HCT116 (cell line): ENCODE measurements at regions not wholly inside any gene's neighbourhood (a gene's known extent, or its start where the extent isn't known, plus 50 kb on each side); places are given as distances from the start of the nearest gene placed in this dataset.

Source experiments
- ATAC-seq: fragments of 200-7000 bp; cut with Tn5 transposase; 2 replicates; pipeline ENCODE4 v1.9.1; 2020; ENCODE audit warnings: mild to moderate bottlenecking, moderate library complexity
- BruUV-seq: library from RNA; stranded (reverse); fragments of 400-500 nt; replicated peaks from 2 replicates; lab custom pipeline; 2021; lab: Mats Ljungman, UMichigan
- CTCF ChIA-PET: fragments of 300-600 bp; sonication (Branson Sonifier 250); formaldehyde crosslinking; loops from one replicate; lab custom pipeline; 2021; ENCODE audit warnings: antibody characterized with exemption; lab: Charles Lee
- POLR2A ChIA-PET: fragments of 300-600, 350-600 bp; sonication (Branson Sonifier 250); formaldehyde crosslinking; loops from one replicate; lab custom pipeline; 2021; ENCODE audit warnings: antibody characterized with exemption; lab: Charles Lee
- RAD21 ChIA-PET, 2 experiments: fragments of 300-600 bp; sonication (Branson Sonifier 250); formaldehyde crosslinking; loops; one replicate each; lab custom pipeline; 2023; ENCODE audit warnings: low total read pairs in 2 of 2; ENCODE audit not compliant: uncharacterized antibody in 2 of 2, unreplicated experiment in 2 of 2, low non-redundant PET in 1 of 2; lab: Charles Lee
- DNase-seq: peaks from one replicate; pipeline ENCODE4 v3.0.0-alpha.2; 2010; ENCODE audit warnings: low read depth, low spot score
- H2AFZ ChIP-seq: fragments of 200-600 bp; shearing (Covaris generic), sonication (generic); 2 replicates; pipeline ENCODE4 v1.6.1; 2017; ENCODE audit warnings: low read depth, mixed run types, mixed read lengths, antibody characterized with exemption, low read length; ENCODE audit not compliant: poor library complexity, severe bottlenecking
- H3K27ac ChIP-seq: 2 replicates; pipeline ENCODE4 v1.5.1; 2012; ENCODE audit warnings: low read depth, low read length
- H3K27me3 ChIP-seq: fragments of 200-600 bp; sonication (generic); 2 replicates; pipeline ENCODE4 v1.6.1; 2016; ENCODE audit warnings: mixed run types, low read length, mixed read lengths; ENCODE audit not compliant: insufficient read depth
- H3K36me3 ChIP-seq, 2 experiments: fragments of 200-500 bp in 1 of 2; fragments of 200-600 bp in 1 of 2; sonication (Bioruptor generic) in 1 of 2; sonication (generic) in 1 of 2; 2 replicates each; pipeline versions ENCODE4 v1.5.1 to v1.6.1; 2014 to 2016; ENCODE audit warnings: low read length in 2 of 2, inconsistent platforms in 1 of 2, mixed read lengths in 1 of 2, mixed run types in 1 of 2; ENCODE audit not compliant: insufficient read depth in 2 of 2, control insufficient read depth in 1 of 2
- H3K4me1 ChIP-seq, 2 experiments: fragments of 200-600 bp in 1 of 2; sonication (generic) in 1 of 2; 2 replicates each; pipeline versions ENCODE4 v1.5.1 to v1.6.1; 2012 to 2017; ENCODE audit warnings: low read length in 2 of 2, inconsistent platforms in 1 of 2, mild to moderate bottlenecking in 1 of 2, mixed read lengths in 1 of 2, mixed run types in 1 of 2, moderate library complexity in 1 of 2; ENCODE audit not compliant: insufficient read depth in 2 of 2, control insufficient read depth in 1 of 2
- H3K4me2 ChIP-seq: fragments of 200-600 bp; sonication (generic); 2 replicates; pipeline ENCODE4 v1.6.1; 2017; ENCODE audit warnings: mixed run types, low read length, mixed read lengths
- H3K4me3 ChIP-seq, 2 experiments: fragments of 200-600 bp in 1 of 2; sonication (generic) in 1 of 2; replicated peaks in 1 of 2; 2 replicates each; pipeline ENCODE4 v1.5.1; 2011 to 2016; ENCODE audit warnings: low read length in 2 of 2, control low read depth in 1 of 2, low read depth in 1 of 2, mild to moderate bottlenecking in 1 of 2, mixed read lengths in 1 of 2, mixed run types in 1 of 2
- H3K79me2 ChIP-seq: fragments of 200-600 bp; sonication (generic); 2 replicates; pipeline ENCODE4 v1.6.1; 2017; ENCODE audit warnings: mild to moderate bottlenecking, mixed run types, low read length, moderate library complexity, mixed read lengths; ENCODE audit not compliant: insufficient read depth
- H3K9ac ChIP-seq: fragments of 200-600 bp; sonication (generic); 2 replicates; pipeline ENCODE4 v1.6.1; 2016; ENCODE audit warnings: low read length, mixed read lengths
- H3K9me2 ChIP-seq: fragments of 200-600 bp; sonication (generic), shearing (Covaris generic); 2 replicates; pipeline ENCODE4 v1.6.1; 2017; ENCODE audit warnings: mixed run types, mild to moderate bottlenecking, moderate library complexity; ENCODE audit not compliant: insufficient read depth
- H3K9me3 ChIP-seq, 2 experiments: fragments of 200-500 bp in 1 of 2; fragments of 200-600 bp in 1 of 2; sonication (Bioruptor generic) in 1 of 2; sonication (generic) in 1 of 2; 2 replicates each; pipeline ENCODE4 v1.6.1; 2014 to 2017; ENCODE audit warnings: low read length in 2 of 2, mixed read lengths in 2 of 2, inconsistent platforms in 1 of 2, low read depth in 1 of 2, mild to moderate bottlenecking in 1 of 2, mixed run types in 1 of 2, moderate library complexity in 1 of 2; ENCODE audit not compliant: control insufficient read depth in 1 of 2, insufficient read depth in 1 of 2
- H4K20me1 ChIP-seq: fragments of 200-600 bp; sonication (generic), shearing (Covaris generic); 2 replicates; pipeline ENCODE4 v1.6.1; 2017; ENCODE audit warnings: mixed run types, mild to moderate bottlenecking, moderate library complexity; ENCODE audit not compliant: insufficient read depth
- CBX3 ChIP-seq: IDR thresholded peaks from 2 replicates; pipeline ENCODE4 v1.6.1; 2012; ENCODE audit warnings: low read depth
- CEBPB ChIP-seq: IDR thresholded peaks from 2 replicates; pipeline ENCODE4 v1.6.1; 2012; ENCODE audit warnings: low read depth
- EGR1 ChIP-seq: IDR thresholded peaks from 2 replicates; pipeline ENCODE4 v1.6.1; 2012; ENCODE audit warnings: low read depth
- EZH2phosphoT487 ChIP-seq: fragments of 200-600 bp; IDR thresholded peaks from 2 replicates; pipeline ENCODE4 v1.6.1; 2018; ENCODE audit warnings: antibody characterized with exemption, borderline replicate concordance
- FOSL1 ChIP-seq: IDR thresholded peaks from 2 replicates; pipeline ENCODE4 v1.6.1; 2012; ENCODE audit warnings: low read depth
- JUND ChIP-seq: IDR thresholded peaks from 2 replicates; pipeline ENCODE4 v1.6.1; 2012
- POLR2AphosphoS5 ChIP-seq: IDR thresholded peaks from 2 replicates; pipeline ENCODE4 v1.6.1; 2011; ENCODE audit warnings: mild to moderate bottlenecking, low read depth, low read length, moderate library complexity
- RAD21 ChIP-seq: IDR thresholded peaks from 2 replicates; pipeline ENCODE4 v1.6.1; 2012; ENCODE audit warnings: low read depth, mild to moderate bottlenecking
- SP1 ChIP-seq: IDR thresholded peaks from 2 replicates; pipeline ENCODE4 v1.6.1; 2012; ENCODE audit warnings: low read depth
- TCF7L2 ChIP-seq: IDR thresholded peaks from 2 replicates; pipeline ENCODE4 v1.7.0; 2011; ENCODE audit warnings: borderline replicate concordance, inconsistent platforms; ENCODE audit not compliant: insufficient read depth, insufficient read length; ENCODE audit errors: extremely low read depth
- ZBTB33 ChIP-seq: IDR thresholded peaks from 2 replicates; pipeline ENCODE4 v1.6.1; 2011; ENCODE audit warnings: mild to moderate bottlenecking, low read length, moderate library complexity; ENCODE audit not compliant: insufficient replicate concordance; ENCODE audit errors: extremely low read depth
- ZFX ChIP-seq: fragments of 450-650 bp; IDR thresholded peaks from 2 replicates; pipeline ENCODE4 v1.6.1; 2017
- ZNF274 ChIP-seq: fragments of 200-500 bp; sonication (Bioruptor generic); IDR thresholded peaks from 2 replicates; pipeline ENCODE4 v1.6.1; 2014; ENCODE audit warnings: mild to moderate bottlenecking, low read depth, low read length, inconsistent platforms
- intact Hi-C: fragments of 100-400 bp; cut with micrococcal nuclease; formaldehyde crosslinking; loops from 2 replicates; pipeline ENCODE4 v1.10.0; 2022
- TF ChIP-seq, protein P1 (sequence below): IDR thresholded peaks from 2 replicates; pipeline ENCODE4 v1.6.1; 2012; ENCODE audit warnings: low read depth
- TF ChIP-seq, protein P2 (sequence below): IDR thresholded peaks from 2 replicates; pipeline ENCODE4 v1.6.1; 2012
- TF ChIP-seq, protein P3 (sequence below): IDR thresholded peaks from 2 replicates; pipeline ENCODE4 v1.6.1; 2012
- TF ChIP-seq, protein P4 (sequence below), 3 experiments: fragments of 200-600 bp in 1 of 3; sonication (generic) in 1 of 3; IDR thresholded peaks in 2 of 3; conservative IDR thresholded peaks in 1 of 3; 2 replicates each; pipeline ENCODE4 v1.5.1; 2012 to 2017; ENCODE audit warnings: low read depth in 2 of 3, low read length in 2 of 3, antibody characterized with exemption in 1 of 3, borderline replicate concordance in 1 of 3, control low read depth in 1 of 3, mild to moderate bottlenecking in 1 of 3, mixed read lengths in 1 of 3, mixed run types in 1 of 3, moderate library complexity in 1 of 3; ENCODE audit not compliant: insufficient read depth in 1 of 3

DNA sequence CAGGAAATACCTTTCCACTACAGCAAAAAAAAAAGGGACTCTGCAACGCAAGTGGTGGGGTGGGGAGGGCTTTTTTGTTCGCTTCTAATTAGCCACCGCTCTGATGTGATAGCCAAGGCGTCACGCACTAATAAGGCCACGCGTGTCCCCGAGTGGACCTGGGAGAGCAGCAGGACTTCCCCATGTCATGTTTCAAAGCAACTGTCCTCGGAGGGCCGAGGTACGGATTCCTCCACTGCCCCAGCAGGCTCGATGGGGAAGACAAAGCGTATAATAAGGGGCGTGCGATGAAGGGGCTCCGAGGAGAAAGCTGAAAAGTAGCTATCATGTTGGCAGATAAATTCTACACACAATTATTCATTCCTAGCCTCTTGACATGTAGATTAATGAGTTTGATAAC is 179.7 kb upstream of the ZNF507 start:
- Histone ChIP-seq H3K4me3 (no peak overlapping the region), H4K20me1 (no peaks in the 10 kb centered on the region), H3K9me2 (no peaks in the 10 kb centered on the region), H3K9me3 (no peaks in the 10 kb centered on the region; a peak in 1 of 4 replicates), H3K27me3 (no peaks in the 10 kb centered on the region), H2AFZ (no peak overlapping the region), H3K9ac (no peak overlapping the region), H3K79me2 (no peaks in the 10 kb centered on the region), H3K4me1 (no peaks in the 10 kb centered on the region), H3K4me2 (no peak overlapping the region), H3K36me3 (no peaks in the 10 kb centered on the region), H3K27ac (no peak overlapping the region)
- ATAC-seq (no peak), DNase-seq (no peak)
- TF ChIP-seq EZH2phosphoT487 (no peak), CEBPB (no peak), JUND (no peak), EGR1 (no peak), FOSL1 (no peak), ZFX (no peak), POLR2AphosphoS5 (no peak), CBX3 (no peak), TCF7L2 (no peak), ZBTB33 (no peak), SP1 (no peak), RAD21 (no peak), ZNF274 (no peak)
- TF ChIP-seq, protein P1, sequence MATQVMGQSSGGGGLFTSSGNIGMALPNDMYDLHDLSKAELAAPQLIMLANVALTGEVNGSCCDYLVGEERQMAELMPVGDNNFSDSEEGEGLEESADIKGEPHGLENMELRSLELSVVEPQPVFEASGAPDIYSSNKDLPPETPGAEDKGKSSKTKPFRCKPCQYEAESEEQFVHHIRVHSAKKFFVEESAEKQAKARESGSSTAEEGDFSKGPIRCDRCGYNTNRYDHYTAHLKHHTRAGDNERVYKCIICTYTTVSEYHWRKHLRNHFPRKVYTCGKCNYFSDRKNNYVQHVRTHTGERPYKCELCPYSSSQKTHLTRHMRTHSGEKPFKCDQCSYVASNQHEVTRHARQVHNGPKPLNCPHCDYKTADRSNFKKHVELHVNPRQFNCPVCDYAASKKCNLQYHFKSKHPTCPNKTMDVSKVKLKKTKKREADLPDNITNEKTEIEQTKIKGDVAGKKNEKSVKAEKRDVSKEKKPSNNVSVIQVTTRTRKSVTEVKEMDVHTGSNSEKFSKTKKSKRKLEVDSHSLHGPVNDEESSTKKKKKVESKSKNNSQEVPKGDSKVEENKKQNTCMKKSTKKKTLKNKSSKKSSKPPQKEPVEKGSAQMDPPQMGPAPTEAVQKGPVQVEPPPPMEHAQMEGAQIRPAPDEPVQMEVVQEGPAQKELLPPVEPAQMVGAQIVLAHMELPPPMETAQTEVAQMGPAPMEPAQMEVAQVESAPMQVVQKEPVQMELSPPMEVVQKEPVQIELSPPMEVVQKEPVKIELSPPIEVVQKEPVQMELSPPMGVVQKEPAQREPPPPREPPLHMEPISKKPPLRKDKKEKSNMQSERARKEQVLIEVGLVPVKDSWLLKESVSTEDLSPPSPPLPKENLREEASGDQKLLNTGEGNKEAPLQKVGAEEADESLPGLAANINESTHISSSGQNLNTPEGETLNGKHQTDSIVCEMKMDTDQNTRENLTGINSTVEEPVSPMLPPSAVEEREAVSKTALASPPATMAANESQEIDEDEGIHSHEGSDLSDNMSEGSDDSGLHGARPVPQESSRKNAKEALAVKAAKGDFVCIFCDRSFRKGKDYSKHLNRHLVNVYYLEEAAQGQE: no peak
- TF ChIP-seq, protein P2, sequence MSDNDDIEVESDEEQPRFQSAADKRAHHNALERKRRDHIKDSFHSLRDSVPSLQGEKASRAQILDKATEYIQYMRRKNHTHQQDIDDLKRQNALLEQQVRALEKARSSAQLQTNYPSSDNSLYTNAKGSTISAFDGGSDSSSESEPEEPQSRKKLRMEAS: no peak
- TF ChIP-seq, protein P3, sequence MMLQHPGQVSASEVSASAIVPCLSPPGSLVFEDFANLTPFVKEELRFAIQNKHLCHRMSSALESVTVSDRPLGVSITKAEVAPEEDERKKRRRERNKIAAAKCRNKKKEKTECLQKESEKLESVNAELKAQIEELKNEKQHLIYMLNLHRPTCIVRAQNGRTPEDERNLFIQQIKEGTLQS: no peak
- TF ChIP-seq, protein P4, sequence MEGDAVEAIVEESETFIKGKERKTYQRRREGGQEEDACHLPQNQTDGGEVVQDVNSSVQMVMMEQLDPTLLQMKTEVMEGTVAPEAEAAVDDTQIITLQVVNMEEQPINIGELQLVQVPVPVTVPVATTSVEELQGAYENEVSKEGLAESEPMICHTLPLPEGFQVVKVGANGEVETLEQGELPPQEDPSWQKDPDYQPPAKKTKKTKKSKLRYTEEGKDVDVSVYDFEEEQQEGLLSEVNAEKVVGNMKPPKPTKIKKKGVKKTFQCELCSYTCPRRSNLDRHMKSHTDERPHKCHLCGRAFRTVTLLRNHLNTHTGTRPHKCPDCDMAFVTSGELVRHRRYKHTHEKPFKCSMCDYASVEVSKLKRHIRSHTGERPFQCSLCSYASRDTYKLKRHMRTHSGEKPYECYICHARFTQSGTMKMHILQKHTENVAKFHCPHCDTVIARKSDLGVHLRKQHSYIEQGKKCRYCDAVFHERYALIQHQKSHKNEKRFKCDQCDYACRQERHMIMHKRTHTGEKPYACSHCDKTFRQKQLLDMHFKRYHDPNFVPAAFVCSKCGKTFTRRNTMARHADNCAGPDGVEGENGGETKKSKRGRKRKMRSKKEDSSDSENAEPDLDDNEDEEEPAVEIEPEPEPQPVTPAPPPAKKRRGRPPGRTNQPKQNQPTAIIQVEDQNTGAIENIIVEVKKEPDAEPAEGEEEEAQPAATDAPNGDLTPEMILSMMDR (IDR thresholded peaks at IDR 0.05 in 2 of 3, conservative IDR thresholded peaks at IDR 0.05 in 1 of 3; ENCODE audit: borderline replicate concordance in 1 of 3, insufficient read depth in 1 of 3, low read depth in 2 of 3, low read length in 2 of 3): no peak
- BruUV-seq: no TSS peak
- intact Hi-C loops: no loop called here
- ChIA-PET CTCF (no interaction called here), RAD21 (no interaction called here), POLR2A (no interaction called here)
